ENCODE measurements at regions not wholly inside any gene's neighbourhood (a gene's known extent, or its start where the extent isn't known, plus 50 kb on each side); places are given as distances from the start of the nearest gene placed in this dataset.

GRCh38 chr13:50276550-50276949 lies 261.3 kb downstream of the KCNRG start:
- H3K27me3 ChIP-seq = no peaks in the 10 kb centered on the region
- no peaks in the 10 kb centered on the region for H3K9me3 ChIP-seq
- intact Hi-C loops (cut with DNase I) = no loop called here
- DNase-seq = no peak
- H3K4me3 ChIP-seq = no peak overlapping the region
- no peak overlapping the region for H3K9ac ChIP-seq (ENCODE audit: low read depth in 2 of 2, low read length in 2 of 2)
- no peaks in the 10 kb centered on the region for H3K4me1 ChIP-seq
- H3K27ac ChIP-seq = no peak overlapping the region
- no peak for TF ChIP-seq CTCF (IDR thresholded peaks at IDR 0.05)
- no peaks in the 10 kb centered on the region for H3K36me3 ChIP-seq

GRCh38 chr13:50277127-50277526 lies 261.9 kb downstream of the KCNRG start:
- Histone ChIP-seq H3K4me3 (no peak overlapping the region), H3K27ac (no peak overlapping the region), H3K4me1 (no peaks in the 10 kb centered on the region), H3K27me3 (no peaks in the 10 kb centered on the region), H3K9ac (ENCODE audit: low read depth in 2 of 2, low read length in 2 of 2) (no peak overlapping the region), H3K36me3 (no peaks in the 10 kb centered on the region), H3K9me3 (no peaks in the 10 kb centered on the region)
- intact Hi-C loops (cut with DNase I) = no loop called here
- DNase-seq = no peak
- TF ChIP-seq CTCF (IDR thresholded peaks at IDR 0.05) = no peak

GRCh38 chr13:50277906-50278305 lies 262.7 kb downstream of the KCNRG start:
- DNase-seq = no peak
- no peak overlapping the region for H3K27ac ChIP-seq

GRCh38 chr13:50280441-50280937 lies 265.2 kb downstream of the KCNRG start:
- intact Hi-C loops (cut with DNase I) = no loop called here

More at GRCh38 chr13:50277906-50278305, 262.7 kb downstream of the KCNRG start:
- TF ChIP-seq CTCF (IDR thresholded peaks at IDR 0.05) = no peak
- Histone ChIP-seq H3K36me3 (no peaks in the 10 kb centered on the region), H3K9me3 (no peaks in the 10 kb centered on the region), H3K4me1 (no peaks in the 10 kb centered on the region), H3K4me3 (no peak overlapping the region), H3K27me3 (no peaks in the 10 kb centered on the region), H3K9ac (ENCODE audit: low read depth in 2 of 2, low read length in 2 of 2) (no peak overlapping the region)
- intact Hi-C loops (cut with DNase I) = no loop called here

GRCh38 chr13:50282016-50282415 lies 266.8 kb downstream of the KCNRG start:
- intact Hi-C loops (cut with DNase I) = no loop called here
- no peaks in the 10 kb centered on the region for H3K4me1 ChIP-seq
- no peak overlapping the region for H3K4me3 ChIP-seq
- TF ChIP-seq CTCF (IDR thresholded peaks at IDR 0.05) = no peak
- no peaks in the 10 kb centered on the region for H3K36me3 ChIP-seq
- DNase-seq = no peak
- no peak overlapping the region for H3K9ac ChIP-seq (ENCODE audit: low read depth in 2 of 2, low read length in 2 of 2)
- H3K27me3 ChIP-seq = no peaks in the 10 kb centered on the region
- H3K27ac ChIP-seq = no peak overlapping the region
- H3K9me3 ChIP-seq = no peaks in the 10 kb centered on the region

More at GRCh38 chr13:50280441-50280937, 265.2 kb downstream of the KCNRG start:
- Histone ChIP-seq H3K27ac (no peak overlapping the region), H3K27me3 (no peaks in the 10 kb centered on the region), H3K4me3 (no peak overlapping the region), H3K9me3 (no peaks in the 10 kb centered on the region), H3K36me3 (no peaks in the 10 kb centered on the region), H3K4me1 (no peaks in the 10 kb centered on the region), H3K9ac (ENCODE audit: low read depth in 2 of 2, low read length in 2 of 2) (no peak overlapping the region)
- DNase-seq = no peak
- no peak for TF ChIP-seq CTCF (IDR thresholded peaks at IDR 0.05)

Measured in colonic mucosa (tissue), 4 donors.